ENCODE measurements at regions not wholly inside any gene's neighbourhood (a gene's known extent, or its start where the extent isn't known, plus 50 kb on each side); places are given as distances from the start of the nearest gene placed in this dataset.

- peak; percentile 98 for TF ChIP-seq POLR2H (tag; IDR thresholded peaks at IDR 0.05; ENCODE audit: low read depth)
- TF ChIP-seq CBX1 (IDR thresholded peaks at IDR 0.05; ENCODE audit: low read depth) = no peak
- TF ChIP-seq, protein P1, sequence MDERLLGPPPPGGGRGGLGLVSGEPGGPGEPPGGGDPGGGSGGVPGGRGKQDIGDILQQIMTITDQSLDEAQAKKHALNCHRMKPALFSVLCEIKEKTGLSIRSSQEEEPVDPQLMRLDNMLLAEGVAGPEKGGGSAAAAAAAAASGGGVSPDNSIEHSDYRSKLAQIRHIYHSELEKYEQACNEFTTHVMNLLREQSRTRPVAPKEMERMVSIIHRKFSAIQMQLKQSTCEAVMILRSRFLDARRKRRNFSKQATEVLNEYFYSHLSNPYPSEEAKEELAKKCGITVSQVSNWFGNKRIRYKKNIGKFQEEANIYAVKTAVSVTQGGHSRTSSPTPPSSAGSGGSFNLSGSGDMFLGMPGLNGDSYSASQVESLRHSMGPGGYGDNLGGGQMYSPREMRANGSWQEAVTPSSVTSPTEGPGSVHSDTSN (CRISPR knock-in tag; IDR thresholded peaks at IDR 0.05; ENCODE audit: low read depth) = no peak
- TF ChIP-seq, protein P1 (tag; conservative IDR thresholded peaks at IDR 0.05; ENCODE audit: low read depth) = no peak
- TF ChIP-seq RBM25 (IDR thresholded peaks at IDR 0.05; ENCODE audit: low read depth, low read length, severe bottlenecking) = no peak
- TF ChIP-seq, protein P2, sequence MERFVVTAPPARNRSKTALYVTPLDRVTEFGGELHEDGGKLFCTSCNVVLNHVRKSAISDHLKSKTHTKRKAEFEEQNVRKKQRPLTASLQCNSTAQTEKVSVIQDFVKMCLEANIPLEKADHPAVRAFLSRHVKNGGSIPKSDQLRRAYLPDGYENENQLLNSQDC (CRISPR knock-in tag; IDR thresholded peaks at IDR 0.05) = no peak
- TF ChIP-seq NR3C1 (CRISPR knock-in tag; IDR thresholded peaks at IDR 0.05) = no peak
- no peak for TF ChIP-seq KAT2B (IDR thresholded peaks at IDR 0.05; ENCODE audit: low read depth, low read length)
- TF ChIP-seq, protein P3, sequence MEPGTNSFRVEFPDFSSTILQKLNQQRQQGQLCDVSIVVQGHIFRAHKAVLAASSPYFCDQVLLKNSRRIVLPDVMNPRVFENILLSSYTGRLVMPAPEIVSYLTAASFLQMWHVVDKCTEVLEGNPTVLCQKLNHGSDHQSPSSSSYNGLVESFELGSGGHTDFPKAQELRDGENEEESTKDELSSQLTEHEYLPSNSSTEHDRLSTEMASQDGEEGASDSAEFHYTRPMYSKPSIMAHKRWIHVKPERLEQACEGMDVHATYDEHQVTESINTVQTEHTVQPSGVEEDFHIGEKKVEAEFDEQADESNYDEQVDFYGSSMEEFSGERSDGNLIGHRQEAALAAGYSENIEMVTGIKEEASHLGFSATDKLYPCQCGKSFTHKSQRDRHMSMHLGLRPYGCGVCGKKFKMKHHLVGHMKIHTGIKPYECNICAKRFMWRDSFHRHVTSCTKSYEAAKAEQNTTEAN (CRISPR knock-in tag; IDR thresholded peaks at IDR 0.05) = no peak
- TF ChIP-seq ZEB2 (IDR thresholded peaks at IDR 0.05) = no peak
- no peak for TF ChIP-seq SRSF1 (IDR thresholded peaks at IDR 0.05; ENCODE audit: low read depth, low read length)
- no peak for TF ChIP-seq ZNF184 (CRISPR knock-in tag; IDR thresholded peaks at IDR 0.05)
- TF ChIP-seq NR2C1 (IDR thresholded peaks at IDR 0.05) = no peak
- no peak for TF ChIP-seq NR2C1 (tag; IDR thresholded peaks at IDR 0.05)
- TF ChIP-seq L3MBTL2 (IDR thresholded peaks at IDR 0.05) = no peak
- 0 out of 2 replicates have a peak, but pooled peaks have one; percentile 35 for TF ChIP-seq ZBTB17 (CRISPR knock-in tag; IDR thresholded peaks at IDR 0.05)
- TF ChIP-seq, protein P4, sequence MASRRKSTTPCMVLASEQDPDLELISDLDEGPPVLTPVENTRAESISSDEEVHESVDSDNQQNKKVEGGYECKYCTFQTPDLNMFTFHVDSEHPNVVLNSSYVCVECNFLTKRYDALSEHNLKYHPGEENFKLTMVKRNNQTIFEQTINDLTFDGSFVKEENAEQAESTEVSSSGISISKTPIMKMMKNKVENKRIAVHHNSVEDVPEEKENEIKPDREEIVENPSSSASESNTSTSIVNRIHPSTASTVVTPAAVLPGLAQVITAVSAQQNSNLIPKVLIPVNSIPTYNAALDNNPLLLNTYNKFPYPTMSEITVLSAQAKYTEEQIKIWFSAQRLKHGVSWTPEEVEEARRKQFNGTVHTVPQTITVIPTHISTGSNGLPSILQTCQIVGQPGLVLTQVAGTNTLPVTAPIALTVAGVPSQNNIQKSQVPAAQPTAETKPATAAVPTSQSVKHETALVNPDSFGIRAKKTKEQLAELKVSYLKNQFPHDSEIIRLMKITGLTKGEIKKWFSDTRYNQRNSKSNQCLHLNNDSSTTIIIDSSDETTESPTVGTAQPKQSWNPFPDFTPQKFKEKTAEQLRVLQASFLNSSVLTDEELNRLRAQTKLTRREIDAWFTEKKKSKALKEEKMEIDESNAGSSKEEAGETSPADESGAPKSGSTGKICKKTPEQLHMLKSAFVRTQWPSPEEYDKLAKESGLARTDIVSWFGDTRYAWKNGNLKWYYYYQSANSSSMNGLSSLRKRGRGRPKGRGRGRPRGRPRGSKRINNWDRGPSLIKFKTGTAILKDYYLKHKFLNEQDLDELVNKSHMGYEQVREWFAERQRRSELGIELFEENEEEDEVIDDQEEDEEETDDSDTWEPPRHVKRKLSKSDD (conservative IDR thresholded peaks at IDR 0.05; ENCODE audit: low read length) = no peak
- TF ChIP-seq, protein P5, sequence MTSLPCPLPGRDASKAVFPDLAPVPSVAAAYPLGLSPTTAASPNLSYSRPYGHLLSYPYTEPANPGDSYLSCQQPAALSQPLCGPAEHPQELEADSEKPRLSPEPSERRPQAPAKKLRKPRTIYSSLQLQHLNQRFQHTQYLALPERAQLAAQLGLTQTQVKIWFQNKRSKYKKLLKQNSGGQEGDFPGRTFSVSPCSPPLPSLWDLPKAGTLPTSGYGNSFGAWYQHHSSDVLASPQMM (CRISPR knock-in tag; IDR thresholded peaks at IDR 0.05) = peak; percentile 51; the same call in 1 of the 2 replicates
- TF ChIP-seq PATZ1 (CRISPR knock-in tag; IDR thresholded peaks at IDR 0.05; ENCODE audit: borderline replicate concordance) = peak; percentile 75; the same call in 1 of the 2 replicates
- TF ChIP-seq CC2D1A (IDR thresholded peaks at IDR 0.05) = no peak
Observed at GRCh38 chr12:65643595-65644386, 180.5 kb upstream of the HMGA2 start (continued).
